Psoas muscle (tissue), 7 donors: ENCODE measurements at regions not wholly inside any gene's neighbourhood (a gene's known extent, or its start where the extent isn't known, plus 50 kb on each side); places are given as distances from the start of the nearest gene placed in this dataset.

Experiments used
- ATAC-seq, 4 donors: fragments of 200-7000 bp; cut with Tn5 transposase; one replicate each; pipeline ENCODE4 v1.9.1; 2020; ENCODE audit warnings: moderate library complexity in 3 of 4, mild to moderate bottlenecking in 2 of 4
- DNase-seq, 2 donors: peaks; one replicate each; pipeline ENCODE4 v3.0.0-alpha.2; 2020
- H3K27ac ChIP-seq: fragments of 200-600 bp; one replicate; pipeline ENCODE4 v1.8.0; 2022
- H3K27me3 ChIP-seq, 3 donors: fragments of 200-600 bp in 1 of 3; one replicate each; pipeline versions ENCODE4 v1.6.1 to v1.8.0; 2013 to 2022; ENCODE audit warnings: low read length in 2 of 3, mild to moderate bottlenecking in 2 of 3, moderate library complexity in 1 of 3; ENCODE audit not compliant: insufficient read depth in 3 of 3
- H3K36me3 ChIP-seq, 2 donors: fragments of 200-600 bp in 1 of 2; one replicate each; pipeline versions ENCODE4 v1.6.1 to v1.8.0; 2013 to 2022; ENCODE audit warnings: low read depth in 1 of 2, mild to moderate bottlenecking in 1 of 2, moderate library complexity in 1 of 2; ENCODE audit not compliant: insufficient read depth in 1 of 2
- H3K4me1 ChIP-seq: fragments of 200-600 bp; one replicate; pipeline ENCODE4 v1.8.0; 2022
- H3K4me3 ChIP-seq: fragments of 200-600 bp; one replicate; pipeline ENCODE4 v1.8.0; 2022; ENCODE audit warnings: mild to moderate bottlenecking
- H3K9me3 ChIP-seq: fragments of 200-600 bp; one replicate; pipeline ENCODE4 v1.8.0; 2022
- CTCF ChIP-seq: fragments of 200-600 bp; IDR thresholded peaks from one replicate; pipeline ENCODE4 v1.8.0; 2022; ENCODE audit warnings: antibody characterized with exemption
- WGBS, 3 donors: extraction: QIAGEN DNeasy Blood & Tissue Kit; methylation state at CpG; one replicate each; pipeline versions ENCODE4 v1.1.6 to v1.1.7; 2013; 5-methylcytosine and 5-hydroxymethylcytosine counted together
- intact Hi-C, 2 donors: fragments of 100-400 bp; cut with DNase I; formaldehyde crosslinking; loops; one replicate each; pipeline versions ENCODE4 v1.11.0 to v1.14.2; 2022
- donor health status: healthy with polysubstance abuse.
- donor health status: DM: no; HTN: no; CAD: no; lungs with moderate emphysema.
- donor health status: Bipolar disorder and iron deficiency.
- donor health status: healthy.
- donor health status: DM: yes; HTN: yes; CAD: no.
- donor health status: DM: no; HTN: no; CAD: no.
- donor health status: DM: yes; HTN: yes; CAD: no.

- DNase-seq (no peak), ATAC-seq (no peak)
- Histone ChIP-seq H3K27ac (no peak overlapping the region), H3K36me3 (no peaks in the 10 kb centered on the region), H3K4me3 (no peak overlapping the region), H3K4me1 (no peaks in the 10 kb centered on the region), H3K27me3 (peaks cover 0 to 16% (median 8%) of the 10 kb centered on the region in 3 donors), H3K9me3 (peaks cover 3% of the 10 kb centered on the region)
- no peak for TF ChIP-seq CTCF
- WGBS, 3 donors: 54 to 59% (median 55%) methylated on average over 12 of the region's 12 CpGs
- intact Hi-C loops: loop anchor here in 1 of 2 donors (10.0 kb wide), 1 partner anchor 342 kb away; no protein-coding TSS in a partner anchor
These were observed 620.2 kb downstream of the PTPRU start for GRCh38 chr1:29856340-29857114.

DNA sequence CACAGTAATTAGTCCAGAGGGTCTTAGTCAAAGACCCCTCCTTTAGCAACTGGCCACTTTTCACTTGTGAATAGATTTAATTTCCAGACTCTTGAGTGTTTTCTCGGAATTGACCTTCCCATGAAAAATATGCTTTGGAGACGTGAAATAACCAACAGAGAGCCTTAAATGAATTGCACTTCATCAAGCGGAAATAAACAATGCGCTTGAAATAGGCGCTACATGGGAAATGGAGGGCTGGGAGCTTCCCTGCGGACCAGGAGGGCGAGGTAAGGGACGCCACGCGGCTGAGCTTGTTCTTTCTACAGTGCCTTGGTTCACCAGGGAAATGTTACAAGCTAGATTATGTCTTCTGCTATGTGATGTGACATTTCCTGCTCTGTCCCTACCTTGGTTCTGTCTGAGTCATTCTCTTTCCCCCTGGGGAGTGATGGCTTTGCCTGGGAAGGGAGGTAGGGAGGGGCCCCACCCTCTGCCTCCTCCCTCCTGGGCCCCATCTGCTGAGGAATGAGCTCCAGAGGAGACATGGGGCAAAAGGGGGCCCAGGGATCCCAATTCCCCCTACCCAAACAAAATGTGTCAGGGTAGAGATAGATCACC, 619.3 kb downstream of the PTPRU start:
- H3K27me3 ChIP-seq: peaks cover 0 to 22% (median 7%) of the 10 kb centered on the region in 3 donors
- TF ChIP-seq CTCF: no peak
- no peaks in the 10 kb centered on the region for H3K36me3 ChIP-seq
- intact Hi-C loops: loop anchor here in 1 of 2 donors (10.0 kb wide), 1 partner anchor 341 kb away; no protein-coding TSS in a partner anchor
- 68 to 80% (median 71%) methylated on average over 10 of the region's 10 CpGs for WGBS, 3 donors
- ATAC-seq: no peak
- no peaks in the 10 kb centered on the region for H3K4me1 ChIP-seq
- no peak for DNase-seq
- H3K27ac ChIP-seq: no peak overlapping the region
- no peak overlapping the region for H3K4me3 ChIP-seq
- peaks cover under 1% of the 10 kb centered on the region for H3K9me3 ChIP-seq

- 64 to 65% (median 64%) methylated on average over 9 of the region's 9 CpGs for WGBS, 3 donors
- TF ChIP-seq CTCF: no peak
- Histone ChIP-seq H3K27me3 (peaks cover 0 to 26% (median 7%) of the 10 kb centered on the region in 3 donors), H3K9me3 (no peaks in the 10 kb centered on the region), H3K4me1 (no peaks in the 10 kb centered on the region), H3K36me3 (no peaks in the 10 kb centered on the region), H3K4me3 (no peak overlapping the region), H3K27ac (no peak overlapping the region)
- DNase-seq (no peak), ATAC-seq (no peak)
- intact Hi-C loops: loop anchor here in 1 of 2 donors (10.0 kb wide), 1 partner anchor 340 kb away; no protein-coding TSS in a partner anchor
These were observed 618.5 kb downstream of the PTPRU start for GRCh38 chr1:29854700-29855276.

- DNase-seq (no peak), ATAC-seq (no peak)
- Histone ChIP-seq H3K36me3 (no peaks in the 10 kb centered on the region), H3K4me3 (no peak overlapping the region), H3K27me3 (peaks cover 0 to 33% (median 8%) of the 10 kb centered on the region in 3 donors), H3K4me1 (no peaks in the 10 kb centered on the region), H3K27ac (no peak overlapping the region), H3K9me3 (no peaks in the 10 kb centered on the region)
- intact Hi-C loops: loop anchor here in 1 of 2 donors (10.0 kb wide), 1 partner anchor 339 kb away; no protein-coding TSS in a partner anchor
- no peak for TF ChIP-seq CTCF
- WGBS, 3 donors: 79 to 80% (median 80%) methylated on average over 10 of the region's 10 CpGs
These were observed 617.5 kb downstream of the PTPRU start for GRCh38 chr1:29853716-29854330.
